Prostate gland (tissue), 2 donors: ENCODE measurements at regions not wholly inside any gene's neighbourhood (a gene's known extent, or its start where the extent isn't known, plus 50 kb on each side); places are given as distances from the start of the nearest gene placed in this dataset.

ENCODE experiments used
- CTCF ChIP-seq, 4 experiments: fragments of 200-600 bp in 2 of 4; fragments of 450-650 bp in 2 of 4; sonication (generic) in 2 of 4; IDR thresholded peaks; 1 replicate in 3 of 4; 2 replicates in 1 of 4; pipeline ENCODE4 v1.5.1; 2016 to 2019; ENCODE audit warnings: antibody characterized with exemption in 4 of 4, mild to moderate bottlenecking in 2 of 4, moderate library complexity in 2 of 4
- POLR2AphosphoS5 ChIP-seq: sonication (generic); formaldehyde crosslinking; IDR thresholded peaks from one replicate; pipeline ENCODE4 v1.6.1; 2017; ENCODE audit warnings: antibody characterized with exemption

- TF ChIP-seq CTCF (IDR thresholded peaks at IDR 0.05) = no peak
- no peak for TF ChIP-seq POLR2AphosphoS5
These were observed 708.8 kb downstream of the HDGFL1 start for GRCh38 chr6:23278180-23278532.
